ENCODE measurements at regions not wholly inside any gene's neighbourhood (a gene's known extent, or its start where the extent isn't known, plus 50 kb on each side); places are given as distances from the start of the nearest gene placed in this dataset.

DNA sequence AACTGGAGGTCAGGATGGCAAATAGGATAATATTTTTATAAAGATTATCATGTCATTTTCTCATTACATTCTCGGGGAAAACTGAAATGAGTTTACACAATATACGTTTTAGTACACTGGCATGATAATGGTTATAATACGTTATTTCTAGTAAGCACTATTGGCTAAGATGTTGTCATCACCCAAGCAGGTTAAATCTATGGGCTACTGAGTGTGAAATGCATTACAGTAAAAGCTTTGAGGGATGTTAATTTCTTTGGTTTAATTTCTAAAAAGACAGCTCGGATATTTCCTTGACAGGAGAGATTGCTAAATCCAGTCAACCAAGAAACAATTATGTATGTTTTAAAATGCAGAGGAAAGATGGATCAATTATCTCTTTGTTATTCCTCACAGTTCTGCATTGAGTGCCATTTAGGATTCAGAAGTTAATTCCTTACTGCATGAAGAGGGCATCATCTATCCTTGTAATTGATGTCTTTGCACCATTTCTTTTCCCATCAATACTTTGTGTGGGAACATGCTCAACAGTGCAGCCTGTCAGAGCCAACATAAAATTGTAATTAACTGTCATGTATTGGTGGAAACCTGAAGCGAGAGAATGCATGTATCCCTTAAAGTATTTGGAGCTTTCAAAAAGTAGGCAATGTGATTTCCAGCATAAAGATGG, 222.4 kb upstream of the ZP4 start:
- no peak for DNase-seq (ENCODE audit: extremely low spot score)
- POLR2A ChIA-PET: no interaction called here
- TF ChIP-seq, protein P1, sequence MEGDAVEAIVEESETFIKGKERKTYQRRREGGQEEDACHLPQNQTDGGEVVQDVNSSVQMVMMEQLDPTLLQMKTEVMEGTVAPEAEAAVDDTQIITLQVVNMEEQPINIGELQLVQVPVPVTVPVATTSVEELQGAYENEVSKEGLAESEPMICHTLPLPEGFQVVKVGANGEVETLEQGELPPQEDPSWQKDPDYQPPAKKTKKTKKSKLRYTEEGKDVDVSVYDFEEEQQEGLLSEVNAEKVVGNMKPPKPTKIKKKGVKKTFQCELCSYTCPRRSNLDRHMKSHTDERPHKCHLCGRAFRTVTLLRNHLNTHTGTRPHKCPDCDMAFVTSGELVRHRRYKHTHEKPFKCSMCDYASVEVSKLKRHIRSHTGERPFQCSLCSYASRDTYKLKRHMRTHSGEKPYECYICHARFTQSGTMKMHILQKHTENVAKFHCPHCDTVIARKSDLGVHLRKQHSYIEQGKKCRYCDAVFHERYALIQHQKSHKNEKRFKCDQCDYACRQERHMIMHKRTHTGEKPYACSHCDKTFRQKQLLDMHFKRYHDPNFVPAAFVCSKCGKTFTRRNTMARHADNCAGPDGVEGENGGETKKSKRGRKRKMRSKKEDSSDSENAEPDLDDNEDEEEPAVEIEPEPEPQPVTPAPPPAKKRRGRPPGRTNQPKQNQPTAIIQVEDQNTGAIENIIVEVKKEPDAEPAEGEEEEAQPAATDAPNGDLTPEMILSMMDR (IDR thresholded peaks at IDR 0.05; ENCODE audit: control extremely low read depth, extremely low read depth, low read depth, missing control alignments): no peak
- CTCF ChIA-PET: interaction anchor here (1.1 to 1.6 kb wide), 2 partner anchors 9 to 15 kb away, joined by 3 to 4 read pairs; no protein-coding TSS in a partner anchor

DNA sequence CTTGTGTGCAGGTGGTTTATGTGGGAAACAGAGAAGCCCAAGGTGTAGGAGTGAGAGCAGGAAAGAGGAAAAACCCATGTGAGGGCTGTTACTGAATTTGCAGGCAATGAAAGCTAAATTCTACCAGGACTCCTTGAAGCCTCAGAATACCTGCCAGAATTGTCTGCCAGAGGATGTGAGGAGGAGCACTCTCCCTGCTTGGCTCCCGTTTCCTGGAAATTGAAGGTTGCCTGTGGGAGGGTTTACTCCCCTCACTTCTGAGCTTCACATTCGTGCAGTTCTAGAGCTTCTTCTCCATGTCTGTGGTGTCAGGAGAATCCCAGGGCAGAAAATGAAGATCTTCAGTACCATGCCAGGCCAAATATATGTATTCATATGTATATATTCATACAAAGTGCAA, 220.8 kb upstream of the ZP4 start:
- no peak for DNase-seq (ENCODE audit: extremely low spot score)
- POLR2A ChIA-PET: no interaction called here
- TF ChIP-seq, protein P1 (IDR thresholded peaks at IDR 0.05; ENCODE audit: control extremely low read depth, extremely low read depth, low read depth, missing control alignments): no peak
- CTCF ChIA-PET: interaction anchor here (0.7 kb wide), 1 partner anchor 246 kb away, joined by 3 read pairs; no protein-coding TSS in a partner anchor

DNA sequence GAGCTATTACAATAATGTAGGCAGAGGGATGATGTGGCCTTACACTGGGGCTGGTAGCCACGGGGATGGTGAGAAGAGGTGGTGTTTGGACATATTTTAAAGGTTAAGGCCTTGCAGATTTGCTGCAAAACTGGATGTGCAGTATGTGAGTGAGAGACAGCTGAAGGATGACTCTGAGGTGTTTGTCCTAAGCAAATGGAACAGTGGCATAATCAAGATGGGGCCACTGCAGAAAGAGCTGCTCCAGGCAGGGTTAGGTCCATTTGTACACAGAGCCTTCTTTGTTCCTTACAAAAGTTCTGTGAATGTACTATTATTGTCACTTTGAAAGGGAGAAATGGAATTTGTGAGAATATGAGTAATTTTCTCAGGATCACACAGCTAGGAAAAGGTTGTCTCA, 220.4 kb upstream of the ZP4 start:
- POLR2A ChIA-PET: no interaction called here
- CTCF ChIA-PET: no interaction called here
- TF ChIP-seq, protein P1 (IDR thresholded peaks at IDR 0.05; ENCODE audit: control extremely low read depth, extremely low read depth, low read depth, missing control alignments): no peak
- DNase-seq (ENCODE audit: extremely low spot score): no peak

DNA sequence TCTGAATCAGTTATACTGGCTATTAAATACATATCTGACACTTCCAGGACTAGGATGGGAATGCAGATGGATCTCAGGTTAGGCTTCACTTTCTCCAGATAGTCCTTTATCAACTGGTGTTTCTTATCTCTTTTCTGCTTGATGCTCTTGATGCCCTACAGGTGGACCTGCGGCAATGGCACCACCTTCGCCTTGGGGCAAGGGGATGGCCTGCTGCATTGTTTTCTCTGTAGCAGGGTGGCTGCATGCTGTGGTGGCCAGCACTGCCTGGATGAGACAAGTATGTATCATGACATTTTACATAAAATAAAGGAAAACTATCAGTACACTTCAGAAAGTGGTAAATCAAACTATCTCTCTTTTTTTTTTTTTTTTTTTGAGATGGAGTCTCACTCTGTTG, 217.7 kb upstream of the ZP4 start:
- POLR2A ChIA-PET: no interaction called here
- TF ChIP-seq, protein P1 (IDR thresholded peaks at IDR 0.05; ENCODE audit: control extremely low read depth, extremely low read depth, low read depth, missing control alignments): no peak
- DNase-seq (ENCODE audit: extremely low spot score): no peak
- CTCF ChIA-PET: interaction anchor here (1.0 kb wide), 1 partner anchor 37 kb away, joined by 3 read pairs; no protein-coding TSS in a partner anchor

DNA sequence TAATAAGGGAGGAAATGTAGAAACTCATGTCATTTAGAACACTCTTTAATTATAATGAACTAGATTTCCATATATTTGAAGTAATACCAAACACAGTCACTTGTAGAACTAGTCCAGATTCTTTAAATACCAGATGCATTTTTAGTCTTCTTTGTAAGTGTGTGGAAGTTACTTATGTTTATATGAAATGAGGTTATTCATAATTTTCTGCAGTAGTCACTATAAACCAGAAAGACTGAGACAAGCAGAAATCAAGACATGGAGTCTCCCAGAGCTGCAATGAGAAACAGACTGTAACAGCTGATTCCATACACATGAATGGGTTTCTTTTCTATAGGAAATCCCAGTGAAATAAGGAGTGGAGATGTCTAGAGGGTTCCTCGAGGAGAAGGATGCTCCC, 216.6 kb upstream of the ZP4 start:
- ChIA-PET POLR2A (no interaction called here), CTCF (no interaction called here)
- no peak for DNase-seq (ENCODE audit: extremely low spot score)
- TF ChIP-seq, protein P1 (IDR thresholded peaks at IDR 0.05; ENCODE audit: control extremely low read depth, extremely low read depth, low read depth, missing control alignments): no peak

DNA sequence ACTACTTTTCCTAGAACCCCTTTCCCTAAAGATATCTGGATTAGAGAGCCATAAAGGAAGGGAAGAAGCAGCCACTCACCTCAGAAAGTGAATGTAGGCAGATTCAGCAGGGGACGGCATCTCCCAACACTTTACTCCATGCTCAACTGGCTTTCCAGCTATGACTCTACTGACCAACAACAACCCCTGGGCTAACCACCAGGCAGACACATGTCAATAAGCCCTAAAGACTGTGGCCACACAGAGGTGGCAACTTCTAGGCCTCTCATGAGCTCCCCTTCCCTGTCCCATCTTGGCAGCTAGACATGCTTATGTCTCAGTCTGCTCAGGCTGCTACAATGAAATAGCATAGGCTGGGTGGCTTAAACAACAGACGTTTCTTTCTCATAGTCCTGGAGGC, 214.0 kb upstream of the ZP4 start:
- TF ChIP-seq, protein P1 (IDR thresholded peaks at IDR 0.05; ENCODE audit: control extremely low read depth, extremely low read depth, low read depth, missing control alignments): no peak
- ChIA-PET POLR2A (no interaction called here), CTCF (no interaction called here)
- DNase-seq (ENCODE audit: extremely low spot score): no peak
